Glutamatergic neuron (in vitro differentiated cells): ENCODE measurements at regions not wholly inside any gene's neighbourhood (a gene's known extent, or its start where the extent isn't known, plus 50 kb on each side); places are given as distances from the start of the nearest gene placed in this dataset.

ENCODE experiments used
- DNase-seq: peaks from one replicate; pipeline ENCODE4 v3.0.0; 2022
- H3K27ac Mint-ChIP-seq: one replicate; pipeline ENCODE4 v1.8.0; 2020; ENCODE audit warnings: mild to moderate bottlenecking, mixed read lengths, inconsistent platforms; ENCODE audit not compliant: unreplicated experiment
- H3K27me3 Mint-ChIP-seq: one replicate; pipeline ENCODE4 v1.8.0; 2020; ENCODE audit warnings: mild to moderate bottlenecking, moderate library complexity, mixed read lengths, inconsistent platforms; ENCODE audit not compliant: unreplicated experiment
- H3K36me3 Mint-ChIP-seq: one replicate; pipeline ENCODE4 v1.8.0; 2020; ENCODE audit warnings: mild to moderate bottlenecking, mixed read lengths, inconsistent platforms; ENCODE audit not compliant: unreplicated experiment
- H3K4me1 Mint-ChIP-seq: one replicate; pipeline ENCODE4 v1.8.0; 2020; ENCODE audit warnings: mild to moderate bottlenecking, low read depth, mixed read lengths, inconsistent platforms; ENCODE audit not compliant: unreplicated experiment
- H3K4me3 Mint-ChIP-seq: one replicate; pipeline ENCODE4 v1.8.0; 2020; ENCODE audit warnings: mild to moderate bottlenecking, mixed read lengths, inconsistent platforms; ENCODE audit not compliant: unreplicated experiment
- H3K9me3 Mint-ChIP-seq: one replicate; pipeline ENCODE4 v1.8.0; 2020; ENCODE audit warnings: mild to moderate bottlenecking, moderate library complexity, mixed read lengths, inconsistent platforms; ENCODE audit not compliant: unreplicated experiment
- TF ChIP-seq, protein P1 (sequence below): fragments of 200-600 bp; sonication (generic); IDR thresholded peaks from one replicate; pipeline ENCODE4 v1.5.0; 2021; ENCODE audit not compliant: partially characterized antibody, unreplicated experiment

GRCh38 chr2:105569606-105570005 is 170.8 kb upstream of the FHL2 start:
- TF ChIP-seq, protein P1, sequence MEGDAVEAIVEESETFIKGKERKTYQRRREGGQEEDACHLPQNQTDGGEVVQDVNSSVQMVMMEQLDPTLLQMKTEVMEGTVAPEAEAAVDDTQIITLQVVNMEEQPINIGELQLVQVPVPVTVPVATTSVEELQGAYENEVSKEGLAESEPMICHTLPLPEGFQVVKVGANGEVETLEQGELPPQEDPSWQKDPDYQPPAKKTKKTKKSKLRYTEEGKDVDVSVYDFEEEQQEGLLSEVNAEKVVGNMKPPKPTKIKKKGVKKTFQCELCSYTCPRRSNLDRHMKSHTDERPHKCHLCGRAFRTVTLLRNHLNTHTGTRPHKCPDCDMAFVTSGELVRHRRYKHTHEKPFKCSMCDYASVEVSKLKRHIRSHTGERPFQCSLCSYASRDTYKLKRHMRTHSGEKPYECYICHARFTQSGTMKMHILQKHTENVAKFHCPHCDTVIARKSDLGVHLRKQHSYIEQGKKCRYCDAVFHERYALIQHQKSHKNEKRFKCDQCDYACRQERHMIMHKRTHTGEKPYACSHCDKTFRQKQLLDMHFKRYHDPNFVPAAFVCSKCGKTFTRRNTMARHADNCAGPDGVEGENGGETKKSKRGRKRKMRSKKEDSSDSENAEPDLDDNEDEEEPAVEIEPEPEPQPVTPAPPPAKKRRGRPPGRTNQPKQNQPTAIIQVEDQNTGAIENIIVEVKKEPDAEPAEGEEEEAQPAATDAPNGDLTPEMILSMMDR, result no peak
- H3K4me3 Mint-ChIP-seq, result no peak overlapping the region
- H3K36me3 Mint-ChIP-seq, result peaks cover 4% of the 10 kb centered on the region
- no peak for DNase-seq
- no peak overlapping the region for H3K27ac Mint-ChIP-seq
- H3K4me1 Mint-ChIP-seq, result peaks cover 2% of the 10 kb centered on the region
- H3K27me3 Mint-ChIP-seq, result no peaks in the 10 kb centered on the region
- peaks cover 4% of the 10 kb centered on the region for H3K9me3 Mint-ChIP-seq

- Mint-ChIP-seq H3K9me3 (peaks cover 4% of the 10 kb centered on the region), H3K27me3 (no peaks in the 10 kb centered on the region), H3K4me3 (no peak overlapping the region), H3K27ac (no peak overlapping the region), H3K36me3 (peaks cover 4% of the 10 kb centered on the region), H3K4me1 (peaks cover 2% of the 10 kb centered on the region)
- no peak for DNase-seq
- TF ChIP-seq, protein P1, result no peak
These were observed 169.2 kb upstream of the FHL2 start for GRCh38 chr2:105567996-105568494.

- peaks cover 3% of the 10 kb centered on the region for H3K9me3 Mint-ChIP-seq
These were observed 164.3 kb upstream of the FHL2 start for GRCh38 chr2:105563000-105563719.

DNA sequence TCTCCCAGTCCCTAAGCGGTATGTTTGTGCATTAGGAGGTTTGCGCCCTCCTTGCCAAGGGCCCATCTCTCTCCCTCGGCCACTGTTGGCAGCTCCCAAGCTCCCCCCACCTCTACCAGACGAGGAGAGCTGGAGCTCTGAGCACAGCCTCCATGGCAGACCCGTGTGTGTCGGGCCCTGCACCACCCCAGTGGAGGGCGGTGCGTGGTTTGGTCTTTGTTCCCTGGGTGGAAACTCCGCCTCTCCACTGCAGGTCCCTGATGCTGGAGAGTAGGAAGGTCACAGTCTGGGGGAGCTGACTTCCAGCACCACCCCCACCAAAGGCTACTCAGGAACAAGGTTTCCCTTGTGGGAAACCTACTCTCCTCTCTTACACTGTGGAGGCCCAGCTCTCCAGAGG is 162.6 kb upstream of the FHL2 start:
- H3K4me3 Mint-ChIP-seq, result no peak overlapping the region
- peaks cover 3% of the 10 kb centered on the region for H3K9me3 Mint-ChIP-seq
- TF ChIP-seq, protein P1, result no peak
- H3K4me1 Mint-ChIP-seq, result no peaks in the 10 kb centered on the region
- H3K27ac Mint-ChIP-seq, result no peak overlapping the region
- DNase-seq, result no peak
- H3K27me3 Mint-ChIP-seq, result no peaks in the 10 kb centered on the region
- H3K36me3 Mint-ChIP-seq, result no peaks in the 10 kb centered on the region

More at GRCh38 chr2:105563000-105563719, 164.3 kb upstream of the FHL2 start:
- no peaks in the 10 kb centered on the region for H3K27me3 Mint-ChIP-seq
- H3K27ac Mint-ChIP-seq, result no peak overlapping the region
- TF ChIP-seq, protein P1, result no peak
- H3K4me1 Mint-ChIP-seq, result peaks cover 2% of the 10 kb centered on the region
- H3K36me3 Mint-ChIP-seq, result no peaks in the 10 kb centered on the region
- no peak overlapping the region for H3K4me3 Mint-ChIP-seq
- DNase-seq, result no peak

DNA sequence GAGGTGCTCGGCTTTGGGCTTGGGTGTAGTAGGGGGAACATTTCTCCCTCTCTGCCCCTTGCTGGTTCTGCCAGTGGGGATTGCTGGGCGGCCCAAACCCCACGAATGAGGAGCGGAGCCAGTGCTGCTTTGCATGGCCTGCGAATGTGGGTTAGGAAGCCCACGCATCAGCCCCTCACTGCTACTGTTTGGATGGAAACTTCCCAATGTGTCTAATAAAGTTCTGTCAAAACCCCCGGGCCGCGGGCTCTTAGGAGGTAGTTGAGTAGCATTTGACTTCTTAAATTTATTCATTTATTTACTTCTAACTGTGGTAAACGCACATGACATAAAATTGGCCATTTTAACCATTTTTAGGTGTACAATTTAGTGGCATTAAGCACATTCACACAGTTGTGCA is 161.3 kb upstream of the FHL2 start:
- H3K27me3 Mint-ChIP-seq, result no peaks in the 10 kb centered on the region
- DNase-seq, result no peak
- TF ChIP-seq, protein P1, result no peak
- no peaks in the 10 kb centered on the region for H3K4me1 Mint-ChIP-seq
- H3K9me3 Mint-ChIP-seq, result no peaks in the 10 kb centered on the region
- no peak overlapping the region for H3K27ac Mint-ChIP-seq
- H3K4me3 Mint-ChIP-seq, result no peak overlapping the region
- no peaks in the 10 kb centered on the region for H3K36me3 Mint-ChIP-seq
